ENCODE measurements at regions not wholly inside any gene's neighbourhood (a gene's known extent, or its start where the extent isn't known, plus 50 kb on each side); places are given as distances from the start of the nearest gene placed in this dataset.

DNA sequence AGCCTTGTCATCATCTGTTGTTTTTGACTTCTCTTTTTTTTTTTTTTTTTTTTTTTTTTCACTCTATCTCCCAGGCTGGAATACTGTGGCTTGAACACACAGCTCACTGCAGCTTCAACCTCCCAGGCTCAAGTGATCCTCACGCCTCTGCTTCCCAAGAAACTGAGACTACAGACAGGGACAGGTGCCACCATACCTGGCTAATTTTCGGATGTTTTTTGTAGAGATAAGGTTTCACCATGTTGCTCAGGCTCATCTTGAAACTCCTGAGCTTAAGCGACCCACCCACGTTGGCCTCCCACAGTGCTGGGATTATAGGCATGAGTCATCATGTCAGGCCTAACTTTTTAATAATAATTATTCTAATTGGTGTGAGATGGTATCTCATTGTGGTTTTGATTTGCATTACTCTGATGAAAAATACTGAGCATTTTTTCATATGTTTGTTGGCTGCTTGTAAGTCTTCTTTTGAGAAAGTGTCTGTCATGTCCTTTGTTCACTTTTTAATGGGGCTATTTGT is 51.3 kb upstream of the OR9G4 start:
- Histone ChIP-seq H3K27me3 (ENCODE audit: control insufficient read depth, insufficient read depth, low read length) (no peaks in the 10 kb centered on the region), H3K9me3 (ENCODE audit: control insufficient read depth, insufficient read depth, low read length) (no peaks in the 10 kb centered on the region), H3K27ac (ENCODE audit: low read length) (no peak overlapping the region), H3K4me3 (ENCODE audit: low read length) (no peak overlapping the region), H3K36me3 (ENCODE audit: control insufficient read depth, insufficient read depth, low read length) (no peaks in the 10 kb centered on the region), H3K4me1 (ENCODE audit: control insufficient read depth, insufficient read depth, low read length) (no peaks in the 10 kb centered on the region)
- DNase-seq (no peak), ATAC-seq (no peak)
- TF ChIP-seq CTCF (IDR thresholded peaks at IDR 0.05), result no peak
- Mint-ChIP-seq H3K9me3 (peaks cover 5 to 15% of the 10 kb centered on the region in 2 donors), H3K36me3 (no peaks in the 10 kb centered on the region), H3K27me3 (ENCODE audit: low read depth in 2 of 2) (no peaks in the 10 kb centered on the region), H3K4me3 (no peak overlapping the region), H3K27ac (no peak overlapping the region), H3K4me1 (no peaks in the 10 kb centered on the region)
- WGBS (ENCODE audit: insufficient coverage), result 81% methylated on average over 4 of the region's 4 CpGs
- intact Hi-C loops (cut with micrococcal nuclease), result no loop called here
